ENCODE measurements at regions not wholly inside any gene's neighbourhood (a gene's known extent, or its start where the extent isn't known, plus 50 kb on each side); places are given as distances from the start of the nearest gene placed in this dataset.

GRCh38 chr3:106542101-106542769 is 673.4 kb upstream of the CBLB start:
- no peak for TF ChIP-seq ZNF274 (IDR thresholded peaks at IDR 0.05; ENCODE audit: low read depth, low read length)
- no peak overlapping the region for H3K4me3 ChIP-seq (ENCODE audit: low read length)

- no peak overlapping the region for H3K4me3 ChIP-seq (ENCODE audit: low read length)
- TF ChIP-seq ZNF274 (IDR thresholded peaks at IDR 0.05; ENCODE audit: low read depth, low read length): no peak
These were observed 683.7 kb upstream of the CBLB start for GRCh38 chr3:106552351-106553043.

- H3K4me3 ChIP-seq (ENCODE audit: low read length): no peak overlapping the region
- no peak for TF ChIP-seq ZNF274 (IDR thresholded peaks at IDR 0.05; ENCODE audit: low read depth, low read length)
These were observed 691.7 kb upstream of the CBLB start for GRCh38 chr3:106560451-106560966.

GRCh38 chr3:106566277-106566676 is 697.5 kb upstream of the CBLB start:
- H3K4me3 ChIP-seq (ENCODE audit: low read length): no peak overlapping the region
- TF ChIP-seq ZNF274 (IDR thresholded peaks at IDR 0.05; ENCODE audit: low read depth, low read length): no peak

- no peak overlapping the region for H3K4me3 ChIP-seq (ENCODE audit: low read length)
- TF ChIP-seq ZNF274 (IDR thresholded peaks at IDR 0.05; ENCODE audit: low read depth, low read length): no peak
These were observed 701.6 kb upstream of the CBLB start for GRCh38 chr3:106570426-106570825.

GRCh38 chr3:106573605-106574004 is 704.8 kb upstream of the CBLB start:
- no peak overlapping the region for H3K4me3 ChIP-seq (ENCODE audit: low read length)
- no peak for TF ChIP-seq ZNF274 (IDR thresholded peaks at IDR 0.05; ENCODE audit: low read depth, low read length)

GRCh38 chr3:106575029-106575428 is 706.2 kb upstream of the CBLB start:
- no peak overlapping the region for H3K4me3 ChIP-seq (ENCODE audit: low read length)
- no peak for TF ChIP-seq ZNF274 (IDR thresholded peaks at IDR 0.05; ENCODE audit: low read depth, low read length)

GRCh38 chr3:106577241-106577640 is 708.4 kb upstream of the CBLB start:
- no peak for TF ChIP-seq ZNF274 (IDR thresholded peaks at IDR 0.05; ENCODE audit: low read depth, low read length)
- H3K4me3 ChIP-seq (ENCODE audit: low read length): no peak overlapping the region

- no peak overlapping the region for H3K4me3 ChIP-seq (ENCODE audit: low read length)
- TF ChIP-seq ZNF274 (IDR thresholded peaks at IDR 0.05; ENCODE audit: low read depth, low read length): no peak
These were observed 710.1 kb upstream of the CBLB start for GRCh38 chr3:106578911-106579310.

- H3K4me3 ChIP-seq (ENCODE audit: low read length): no peak overlapping the region
- TF ChIP-seq ZNF274 (IDR thresholded peaks at IDR 0.05; ENCODE audit: low read depth, low read length): no peak
These were observed 713.3 kb upstream of the CBLB start for GRCh38 chr3:106582151-106582550.

GRCh38 chr3:106587551-106587950 is 718.7 kb upstream of the CBLB start:
- no peak for TF ChIP-seq ZNF274 (IDR thresholded peaks at IDR 0.05; ENCODE audit: low read depth, low read length)
- H3K4me3 ChIP-seq (ENCODE audit: low read length): no peak overlapping the region

GRCh38 chr3:106588739-106589138 is 719.9 kb upstream of the CBLB start:
- H3K4me3 ChIP-seq (ENCODE audit: low read length): no peak overlapping the region
- TF ChIP-seq ZNF274 (IDR thresholded peaks at IDR 0.05; ENCODE audit: low read depth, low read length): no peak

- H3K4me3 ChIP-seq (ENCODE audit: low read length): no peak overlapping the region
- no peak for TF ChIP-seq ZNF274 (IDR thresholded peaks at IDR 0.05; ENCODE audit: low read depth, low read length)
These were observed 720.6 kb upstream of the CBLB start for GRCh38 chr3:106589311-106589942.

GRCh38 chr3:106590216-106590615 is 721.4 kb upstream of the CBLB start:
- no peak for TF ChIP-seq ZNF274 (IDR thresholded peaks at IDR 0.05; ENCODE audit: low read depth, low read length)
- H3K4me3 ChIP-seq (ENCODE audit: low read length): no peak overlapping the region

- H3K4me3 ChIP-seq (ENCODE audit: low read length): no peak overlapping the region
- TF ChIP-seq ZNF274 (IDR thresholded peaks at IDR 0.05; ENCODE audit: low read depth, low read length): no peak
These were observed 724.6 kb upstream of the CBLB start for GRCh38 chr3:106593381-106593780.

Data from GM08714 (cell line).